Mesothelial cell of epicardium (in vitro differentiated cells): ENCODE measurements at regions not wholly inside any gene's neighbourhood (a gene's known extent, or its start where the extent isn't known, plus 50 kb on each side); places are given as distances from the start of the nearest gene placed in this dataset.

Experiments used
- DNase-seq, 2 experiments: peaks; one replicate each; pipeline ENCODE4 v3.0.0; 2021; ENCODE audit warnings: low spot score in 2 of 2; ENCODE audit not compliant: unreplicated experiment in 2 of 2
- H3K27ac Mint-ChIP-seq: 2 replicates; pipeline ENCODE4 v1.8.0; 2021; ENCODE audit warnings: mixed read lengths
- H3K27me3 Mint-ChIP-seq: 2 replicates; pipeline ENCODE4 v1.8.0; 2021; ENCODE audit warnings: low read depth, mixed read lengths
- H3K36me3 Mint-ChIP-seq: 2 replicates; pipeline ENCODE4 v1.8.0; 2021; ENCODE audit warnings: mixed read lengths
- H3K4me1 Mint-ChIP-seq: 2 replicates; pipeline ENCODE4 v1.8.0; 2021; ENCODE audit warnings: mixed read lengths
- H3K4me3 Mint-ChIP-seq: 2 replicates; pipeline ENCODE4 v1.8.0; 2021; ENCODE audit warnings: mild to moderate bottlenecking, moderate library complexity, mixed read lengths
- H3K9me3 Mint-ChIP-seq: 2 replicates; pipeline ENCODE4 v1.8.0; 2021; ENCODE audit warnings: mixed read lengths
- CTCF ChIP-seq: fragments of 200-600 bp; sonication (generic); IDR thresholded peaks from one replicate; pipeline ENCODE4 v1.5.0; 2021; ENCODE audit warnings: antibody characterized with exemption; ENCODE audit not compliant: unreplicated experiment

DNA sequence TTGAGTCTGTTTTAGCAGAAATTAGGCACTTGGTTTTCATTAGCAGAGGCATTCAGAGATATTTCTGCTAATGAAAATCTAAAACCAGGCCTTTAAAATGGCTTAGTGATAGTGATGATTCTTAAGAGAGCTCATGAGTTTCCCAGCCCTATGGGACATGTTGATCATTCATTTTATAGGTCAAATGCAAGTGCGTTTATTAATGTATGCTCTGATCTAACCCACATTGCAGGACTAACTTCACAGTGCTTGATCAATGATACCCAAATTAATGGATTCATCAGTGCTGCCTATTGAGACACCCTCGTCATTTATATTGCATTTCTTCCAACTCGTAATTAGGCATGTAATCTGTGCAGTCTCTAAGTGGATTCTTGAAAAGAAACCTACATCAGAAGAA lies 54.7 kb upstream of the ETAA1 start:
- Mint-ChIP-seq H3K36me3 (peaks cover 3% of the 10 kb centered on the region), H3K4me3 (no peak overlapping the region)

GRCh38 chr2:67346718-67347407 lies 50.3 kb upstream of the ETAA1 start:
- no peaks in the 10 kb centered on the region for H3K4me1 Mint-ChIP-seq
- H3K27ac Mint-ChIP-seq, result no peak overlapping the region
- peaks cover 5% of the 10 kb centered on the region for H3K36me3 Mint-ChIP-seq
- no peak for TF ChIP-seq CTCF
- H3K27me3 Mint-ChIP-seq, result no peaks in the 10 kb centered on the region
- no peak for DNase-seq
- H3K4me3 Mint-ChIP-seq, result no peak overlapping the region
- peaks cover 11% of the 10 kb centered on the region for H3K9me3 Mint-ChIP-seq

More for the DNA sequence above, 54.7 kb upstream of the ETAA1 start:
- Mint-ChIP-seq H3K4me1 (no peaks in the 10 kb centered on the region), H3K27ac (no peak overlapping the region), H3K27me3 (peaks cover 1% of the 10 kb centered on the region), H3K9me3 (peaks cover 9% of the 10 kb centered on the region)
- no peak for DNase-seq
- no peak for TF ChIP-seq CTCF
